ENCODE measurements at regions not wholly inside any gene's neighbourhood (a gene's known extent, or its start where the extent isn't known, plus 50 kb on each side); places are given as distances from the start of the nearest gene placed in this dataset.

DNA sequence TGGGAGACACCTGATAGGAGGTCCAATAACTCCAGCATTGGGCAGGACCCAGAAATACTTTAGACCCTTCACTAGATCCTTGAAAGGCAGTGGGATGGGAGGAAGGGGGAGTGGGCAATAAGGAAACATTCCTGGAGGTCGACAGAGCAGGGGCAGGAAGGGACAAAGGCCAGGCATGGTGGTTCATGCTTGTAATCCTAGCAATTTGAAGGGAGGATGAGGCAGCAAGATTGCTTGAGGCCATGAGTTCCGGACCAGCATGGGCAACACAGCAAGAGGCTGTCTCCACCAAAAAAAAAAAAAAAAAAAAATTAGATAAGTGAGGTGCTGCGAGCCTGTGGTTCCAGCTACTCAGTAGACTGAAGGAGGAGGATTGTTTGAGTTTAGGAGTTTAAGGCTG, 134.9 kb downstream of the JCAD start:
- DNase-seq, result no peak

DNA sequence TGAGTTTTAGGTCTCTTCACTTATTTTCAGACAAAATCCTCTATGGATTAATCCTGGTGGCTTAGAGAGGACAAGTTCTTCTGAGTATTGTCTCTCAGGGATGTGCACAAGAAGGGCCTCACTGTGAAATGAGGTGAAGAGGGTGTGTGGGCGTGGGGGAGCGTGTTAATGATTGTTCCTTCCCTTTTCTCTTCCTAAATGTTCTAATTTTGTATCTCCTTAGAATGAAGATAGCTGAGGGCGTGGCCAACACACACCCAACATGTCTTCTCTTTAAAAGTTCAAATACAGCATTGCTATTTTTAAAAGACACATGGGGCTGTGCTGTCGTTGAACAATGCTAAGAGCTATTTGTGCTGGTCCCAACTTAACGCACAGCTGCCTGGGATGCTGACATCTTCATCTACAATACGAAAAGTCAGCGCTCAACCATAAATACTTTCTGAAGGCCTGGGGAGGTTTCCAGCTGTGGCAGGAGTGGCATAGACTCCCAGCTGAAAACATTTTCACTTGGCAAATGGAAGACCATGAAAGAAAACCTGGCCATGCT, 135.9 kb downstream of the JCAD start:
- no peak for DNase-seq

DNA sequence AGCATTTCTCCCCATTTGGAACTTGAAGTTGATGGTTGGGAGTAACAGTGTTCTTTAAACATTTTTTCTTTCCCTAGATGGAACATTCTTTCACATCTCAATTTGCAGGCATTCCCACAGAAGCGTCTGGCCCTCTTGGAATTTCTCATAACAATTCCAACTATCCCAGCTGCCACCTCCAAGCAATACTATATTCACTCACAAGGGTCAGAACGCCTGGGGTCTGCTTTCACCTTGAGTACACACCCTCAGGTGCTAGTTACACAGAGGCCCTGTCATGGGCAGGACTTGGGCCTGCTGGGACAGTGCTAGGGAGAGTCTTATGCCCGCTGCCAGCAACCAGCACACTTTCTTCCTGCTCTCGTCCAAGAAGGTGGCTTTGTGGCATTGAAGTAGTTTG, 136.5 kb downstream of the JCAD start:
- DNase-seq, result no peak

DNA sequence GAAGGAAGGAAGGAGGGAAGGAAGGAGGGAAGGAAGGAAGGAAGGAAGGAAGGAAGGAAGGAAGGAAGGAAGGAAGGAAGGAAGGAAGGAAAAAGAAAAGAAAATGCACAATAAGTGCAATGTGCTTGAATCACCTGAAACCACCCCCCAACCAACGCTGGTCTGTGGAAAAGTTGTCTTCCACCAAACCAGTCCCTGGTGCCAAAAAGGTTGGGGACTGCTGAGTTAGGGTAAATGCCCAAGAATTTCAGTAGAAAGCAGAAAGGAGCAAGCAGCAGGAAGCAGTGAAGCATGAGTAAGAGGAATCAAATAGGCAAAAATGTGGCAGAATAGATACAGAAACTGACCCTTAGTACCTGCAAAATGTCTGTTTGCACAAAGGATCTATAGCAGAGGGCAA, 137.2 kb downstream of the JCAD start:
- no peak for DNase-seq

DNA sequence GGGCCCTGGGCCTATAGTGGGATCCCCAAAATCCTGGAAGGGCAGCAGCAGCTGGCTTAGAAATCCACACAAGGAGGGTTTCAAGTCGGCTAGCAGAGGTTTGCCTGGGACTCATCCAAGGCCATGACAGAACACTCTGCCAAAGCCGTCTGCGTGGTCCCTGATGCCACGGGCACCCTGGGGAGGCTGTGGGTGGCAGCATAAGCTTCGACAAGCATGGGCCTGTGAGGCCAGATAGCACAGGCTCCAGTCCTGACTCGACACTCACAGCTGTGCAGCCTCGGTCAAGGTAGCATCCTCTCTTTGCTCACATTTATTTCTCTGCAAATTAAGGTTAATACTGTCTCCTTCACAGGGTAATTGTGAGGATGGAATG, 138.3 kb downstream of the JCAD start:
- no peak for DNase-seq

DNA sequence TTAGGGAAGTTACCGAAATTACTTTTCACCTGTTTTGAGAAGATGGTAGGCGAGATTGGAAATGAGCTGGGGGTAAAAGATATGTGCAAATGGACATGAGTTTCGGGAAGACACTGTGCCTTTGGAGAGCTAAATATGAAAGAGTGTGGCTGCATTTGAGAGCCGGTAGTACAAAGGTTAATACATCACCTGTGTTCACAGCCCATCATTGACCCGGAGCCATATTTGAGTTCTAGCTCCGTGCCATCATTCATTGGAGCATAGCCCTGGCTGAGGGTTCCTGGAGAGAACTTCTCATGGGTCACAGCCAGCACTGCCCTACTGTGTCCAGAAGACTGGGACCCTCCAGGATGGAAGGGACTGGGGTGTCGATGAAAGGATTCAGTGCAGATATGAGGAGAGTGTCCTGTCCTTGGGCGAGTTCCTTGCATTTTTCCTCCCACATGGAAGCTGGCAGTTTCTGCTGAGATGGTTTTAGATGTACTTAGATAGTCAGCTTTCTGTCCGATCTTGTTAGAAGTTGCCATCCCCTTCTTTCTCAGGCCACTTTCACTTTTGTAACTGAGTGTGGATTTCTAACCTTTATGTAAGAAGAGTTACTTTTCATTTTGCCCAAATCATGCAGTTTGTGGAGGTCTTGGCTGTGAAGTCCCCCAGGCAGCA, 138.8 kb downstream of the JCAD start:
- no peak for DNase-seq

DNA sequence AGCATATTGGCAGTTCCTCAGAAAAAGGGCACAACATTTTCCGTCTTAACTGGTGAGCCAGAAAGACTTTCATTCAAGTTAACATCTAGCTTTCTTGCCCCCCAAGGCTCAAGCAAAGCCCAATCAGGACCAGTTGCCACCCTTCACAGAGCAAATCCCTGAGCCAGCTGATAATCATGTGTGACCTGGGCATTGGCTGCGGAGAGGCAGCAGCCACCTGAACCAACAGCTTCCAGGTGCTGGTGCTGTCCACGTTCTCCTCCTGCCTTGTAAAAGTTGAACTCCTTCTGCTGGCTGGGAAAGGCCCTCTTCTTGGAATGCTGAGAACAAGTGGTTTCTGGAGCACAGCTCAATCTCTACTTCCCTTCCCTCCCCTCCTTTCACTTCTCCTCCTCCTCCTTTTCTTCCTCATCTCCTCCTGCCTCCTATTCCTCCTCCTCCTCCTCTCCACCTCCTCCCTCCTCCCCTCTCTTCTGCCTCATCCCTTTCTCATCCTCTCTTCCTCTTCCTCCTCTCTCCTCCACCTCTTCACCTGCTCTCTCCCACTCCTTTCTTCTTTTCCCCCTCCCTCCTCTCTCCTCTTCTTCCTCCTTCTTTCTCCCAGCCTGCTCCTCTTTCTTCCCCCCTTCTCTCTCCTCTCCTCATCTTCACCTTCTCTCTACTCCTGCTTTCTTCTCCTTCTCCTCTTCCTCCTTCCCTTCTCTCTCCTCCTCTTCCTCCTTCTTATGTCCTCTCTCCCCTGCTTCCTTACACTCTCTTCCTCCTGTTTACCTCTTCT, 140.6 kb downstream of the JCAD start:
- DNase-seq, result no peak

DNA sequence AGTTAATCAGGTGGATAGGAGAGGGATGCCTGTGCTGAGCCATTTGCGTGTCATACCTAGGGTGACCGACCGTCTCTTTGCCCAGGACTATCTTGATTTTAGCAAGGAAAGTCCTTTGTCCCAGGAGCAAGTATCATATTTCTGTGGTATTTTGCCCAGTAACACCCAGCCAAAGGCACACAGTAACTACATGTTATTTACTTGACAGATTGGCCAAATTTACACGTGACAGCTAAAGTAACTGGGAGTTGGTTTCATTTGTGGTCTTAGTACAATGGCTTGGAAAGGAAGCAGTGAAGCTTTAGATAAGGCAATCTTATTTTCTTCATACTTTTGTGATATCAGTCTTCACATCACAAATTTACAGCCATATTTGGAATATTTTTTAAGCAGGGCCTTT, 142.1 kb downstream of the JCAD start:
- DNase-seq, result no peak

DNA sequence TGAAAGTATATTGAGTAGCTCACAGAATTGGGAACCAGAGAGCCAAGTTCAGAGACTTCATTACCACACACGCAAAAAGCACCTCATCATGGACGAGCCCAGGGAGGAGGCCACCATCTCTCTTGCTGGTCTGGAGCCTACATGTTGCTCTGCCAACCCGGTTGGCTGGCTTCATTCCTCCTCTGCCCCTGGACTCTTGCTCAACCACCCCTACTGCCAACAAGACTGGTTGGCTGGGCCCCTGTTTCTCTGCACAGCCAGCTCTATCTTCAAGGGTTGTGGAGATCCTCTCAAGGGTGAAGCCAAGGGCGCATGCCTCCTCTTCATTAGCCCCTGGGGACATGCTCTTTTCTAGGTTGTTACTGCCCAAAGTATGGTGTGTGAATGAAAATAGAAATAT, 142.7 kb downstream of the JCAD start:
- DNase-seq, result no peak

DNA sequence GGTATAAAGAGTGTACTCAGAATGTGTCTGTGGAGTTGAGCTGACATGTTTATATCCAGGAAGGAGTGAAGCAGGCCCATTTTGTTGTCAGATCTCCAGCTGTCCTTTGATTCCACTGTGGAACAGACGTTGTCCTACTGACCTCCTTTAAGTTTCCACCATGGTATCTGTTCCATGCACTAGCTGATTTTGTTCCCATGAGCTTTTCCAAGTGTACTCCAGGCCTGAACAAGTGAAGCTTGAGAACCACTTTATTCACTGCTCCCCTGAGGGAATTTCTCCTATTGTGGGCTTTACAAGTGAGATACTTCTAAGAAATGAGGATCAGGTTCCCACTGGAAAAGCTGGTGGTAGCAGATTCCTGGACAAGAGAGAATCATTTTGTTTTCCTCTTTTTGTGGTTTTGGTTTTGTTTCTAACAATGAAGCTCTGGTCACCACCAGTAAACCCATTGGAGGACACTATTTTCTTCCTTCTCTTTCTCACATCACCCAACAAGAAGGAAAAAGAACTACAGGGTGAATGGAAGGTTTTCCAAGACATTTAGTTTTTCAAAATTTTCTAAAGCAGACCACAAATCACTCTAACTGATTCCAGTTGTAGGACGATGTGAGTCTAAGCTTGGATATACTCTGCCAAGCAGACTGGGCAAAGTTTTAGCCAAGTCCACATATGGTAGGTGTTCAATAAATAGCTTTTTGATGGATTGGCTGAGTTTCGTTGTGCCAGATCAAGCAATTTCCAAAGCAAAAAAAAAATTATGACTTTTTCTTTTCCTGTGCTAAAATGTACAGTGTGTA, 144.2 kb downstream of the JCAD start:
- DNase-seq, result no peak

DNA sequence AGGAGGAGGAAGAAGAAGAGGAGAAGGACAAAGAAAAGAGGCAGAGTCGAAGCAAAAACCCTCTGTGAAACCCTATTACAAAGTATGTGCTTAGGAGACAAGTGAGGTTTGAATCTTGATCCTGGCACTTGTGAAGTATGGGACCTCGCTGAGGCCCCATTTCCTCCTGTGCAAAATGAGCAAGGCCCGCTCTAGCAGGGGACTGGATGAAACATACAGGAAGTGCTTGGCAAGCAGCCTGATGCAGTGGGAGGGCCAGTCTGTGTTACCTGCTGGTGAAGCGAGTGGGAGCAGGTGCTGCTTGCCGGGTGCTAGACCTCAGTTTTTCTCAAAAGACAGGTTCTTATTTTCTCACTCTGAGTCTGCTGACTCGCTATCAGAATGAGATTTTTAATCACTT, 150.4 kb downstream of the JCAD start:
- no peak for DNase-seq

DNA sequence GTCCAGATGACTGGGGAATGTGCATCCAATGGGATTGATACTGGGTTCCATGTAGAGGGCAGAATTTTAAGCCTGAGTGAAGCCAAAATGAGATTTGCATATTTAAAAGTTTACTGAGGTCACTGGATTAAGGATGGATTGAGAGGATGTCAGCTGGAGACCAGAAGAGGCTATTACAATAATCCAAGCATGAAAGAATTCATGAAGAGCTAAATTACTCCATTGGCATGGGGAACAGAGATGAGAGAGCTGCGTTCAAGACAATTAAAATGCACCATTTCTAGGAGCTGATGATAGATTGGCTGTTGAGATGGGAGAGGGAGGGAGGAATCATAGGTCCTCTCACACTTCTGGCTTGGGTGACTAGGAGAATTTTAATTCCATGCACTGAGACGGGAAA, 158.5 kb downstream of the JCAD start:
- DNase-seq, result no peak

DNA sequence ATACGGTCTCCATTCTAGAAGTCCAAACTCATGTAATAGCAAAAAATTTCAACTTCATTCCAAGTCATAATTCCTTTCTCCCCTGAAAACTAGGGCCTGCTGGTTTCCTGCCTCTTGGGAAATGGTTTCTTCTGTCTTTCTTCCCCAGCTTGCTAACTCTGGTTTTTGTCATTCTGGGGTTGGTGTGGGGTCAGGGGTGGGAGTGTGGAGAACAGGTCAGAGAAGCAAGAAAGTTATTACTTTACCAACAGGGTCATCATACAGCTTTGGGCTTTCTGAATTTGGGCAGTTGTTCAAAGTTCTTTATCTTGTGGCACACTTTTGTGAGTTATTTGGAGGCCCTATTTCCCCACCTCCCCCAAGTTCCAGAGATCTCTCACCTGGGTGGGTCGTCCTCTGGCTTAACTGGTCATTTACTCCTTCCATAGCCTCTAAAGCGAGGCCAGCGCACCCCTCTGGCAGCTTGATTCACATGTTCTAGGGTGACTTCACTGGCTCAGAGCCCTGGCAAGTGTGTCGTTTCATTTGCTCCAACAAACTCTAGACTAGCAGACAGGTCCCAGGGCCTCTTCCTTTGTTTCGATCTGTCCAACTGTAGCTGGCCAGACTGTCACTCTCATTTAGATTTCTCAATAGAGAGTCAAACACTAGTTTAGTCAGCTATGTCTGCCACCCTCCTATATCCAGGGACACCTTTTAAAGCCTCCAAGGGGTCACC, 161.2 kb downstream of the JCAD start:
- DNase-seq, result no peak

DNA sequence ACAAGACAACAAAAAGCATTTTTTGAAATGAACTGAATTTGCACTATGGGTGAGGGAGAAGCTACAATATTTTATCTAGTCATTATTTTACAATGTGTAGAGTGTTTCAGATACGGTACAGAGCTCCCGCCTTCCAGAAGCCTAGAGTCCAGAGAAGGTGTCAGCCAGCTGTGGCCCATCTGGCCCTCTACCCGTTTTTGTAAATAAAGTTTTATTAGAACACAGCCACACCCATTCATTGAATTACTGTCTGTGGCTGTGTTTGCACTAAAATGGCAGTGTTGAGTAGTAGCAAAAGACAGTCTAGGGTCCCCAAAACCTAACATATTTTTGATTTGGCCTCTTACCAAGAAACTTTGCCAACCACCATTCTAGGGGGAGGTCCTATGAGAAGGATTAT, 162.0 kb downstream of the JCAD start:
- no peak for DNase-seq

DNA sequence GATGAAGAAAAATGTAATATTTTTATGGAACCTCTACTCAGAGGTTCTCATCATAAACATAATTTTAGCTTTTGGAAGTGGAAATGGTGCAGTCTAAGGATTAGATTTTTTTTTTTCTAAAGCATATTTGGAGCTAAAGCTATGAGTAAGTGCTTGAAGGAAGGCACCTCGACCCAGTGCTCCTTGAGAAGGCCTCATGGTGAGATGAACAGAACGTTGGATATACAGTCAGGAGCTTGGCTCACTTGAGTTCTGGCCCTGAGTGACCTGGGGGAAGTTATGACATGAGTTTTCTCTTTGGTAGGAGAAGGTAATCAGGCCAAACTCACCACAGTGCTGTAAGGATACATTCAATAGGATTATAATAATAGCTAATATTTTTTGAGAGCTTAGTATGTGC, 163.3 kb downstream of the JCAD start:
- DNase-seq, result no peak

DNA sequence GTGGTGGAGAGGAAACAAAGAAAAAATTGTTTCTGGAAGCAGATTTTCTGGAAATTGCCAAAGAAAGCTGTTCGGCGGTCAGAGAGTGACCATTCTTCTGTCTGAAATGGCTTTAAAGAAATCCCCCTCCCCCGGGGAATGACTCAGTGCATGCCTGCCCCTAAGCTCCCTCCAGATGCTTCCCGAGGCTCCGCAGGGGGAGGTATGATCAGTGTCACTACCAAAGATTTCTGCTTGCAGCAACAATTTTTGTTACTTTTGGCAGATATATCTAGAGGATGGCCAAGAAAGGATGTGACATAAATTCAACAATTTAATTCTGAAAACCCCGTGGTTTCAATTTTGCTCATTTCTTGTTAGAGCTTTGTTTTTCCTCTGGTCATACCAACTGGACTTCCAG, 163.9 kb downstream of the JCAD start:
- DNase-seq, result no peak

DNA sequence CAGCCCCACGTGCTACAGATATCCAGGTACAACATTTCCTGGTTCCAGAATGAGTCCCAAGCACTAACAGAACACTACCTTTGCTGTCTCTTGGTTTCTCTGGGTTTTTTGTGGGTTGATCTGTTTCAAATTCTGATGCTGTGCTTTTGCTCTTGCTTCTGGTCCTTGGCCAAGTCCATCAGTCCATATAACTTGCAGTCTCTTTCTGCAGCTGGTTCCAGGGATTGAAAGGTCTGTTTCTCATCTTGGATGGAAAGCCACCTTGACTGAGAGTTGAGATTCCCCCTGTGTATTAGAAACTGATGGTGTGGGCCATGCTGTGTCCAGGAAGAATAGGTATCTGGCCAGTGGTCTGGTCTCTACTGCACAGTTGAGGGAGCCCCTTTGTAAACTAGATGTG, 171.1 kb downstream of the JCAD start:
- no peak for DNase-seq

DNA sequence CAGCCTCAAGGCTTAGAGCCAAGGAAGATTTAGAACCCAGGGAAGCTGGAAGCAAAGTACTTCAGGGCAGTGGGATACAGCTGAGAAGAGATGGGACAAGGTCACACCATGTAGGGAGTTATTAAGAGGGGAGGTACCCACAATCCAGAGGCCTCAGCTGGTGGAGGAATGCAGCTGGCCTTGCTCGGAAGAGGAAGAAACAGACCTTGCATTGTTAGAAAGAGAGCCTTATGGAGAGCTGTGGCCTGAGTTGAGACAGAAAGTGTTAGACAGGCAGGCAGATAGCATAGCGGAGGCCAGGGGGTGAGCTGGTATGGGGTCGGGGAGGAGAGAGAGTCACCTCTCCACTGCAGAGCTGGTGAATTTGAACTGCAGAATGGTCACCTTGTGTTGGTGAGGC, 173.1 kb downstream of the JCAD start:
- DNase-seq, result no peak

DNA sequence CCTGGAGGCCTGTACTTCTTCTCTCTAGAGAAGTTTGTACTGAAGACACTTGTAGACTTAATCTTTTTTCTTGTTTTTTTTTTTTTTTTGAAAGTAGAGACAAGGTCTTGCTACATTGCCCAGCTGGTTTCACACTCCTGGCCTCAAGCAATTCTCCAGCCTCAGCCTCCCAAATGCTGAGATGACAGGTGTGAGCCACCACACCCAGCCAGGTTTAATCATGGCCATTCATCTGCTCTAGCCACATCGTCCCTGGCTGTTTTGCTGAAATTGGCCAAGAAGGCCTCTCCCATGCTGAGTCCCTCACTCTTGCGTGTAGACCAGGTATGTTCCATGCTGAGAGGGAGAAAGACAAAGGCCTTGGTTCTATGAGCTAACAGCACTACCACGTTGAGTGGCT, 176.2 kb downstream of the JCAD start:
- no peak for DNase-seq

DNA sequence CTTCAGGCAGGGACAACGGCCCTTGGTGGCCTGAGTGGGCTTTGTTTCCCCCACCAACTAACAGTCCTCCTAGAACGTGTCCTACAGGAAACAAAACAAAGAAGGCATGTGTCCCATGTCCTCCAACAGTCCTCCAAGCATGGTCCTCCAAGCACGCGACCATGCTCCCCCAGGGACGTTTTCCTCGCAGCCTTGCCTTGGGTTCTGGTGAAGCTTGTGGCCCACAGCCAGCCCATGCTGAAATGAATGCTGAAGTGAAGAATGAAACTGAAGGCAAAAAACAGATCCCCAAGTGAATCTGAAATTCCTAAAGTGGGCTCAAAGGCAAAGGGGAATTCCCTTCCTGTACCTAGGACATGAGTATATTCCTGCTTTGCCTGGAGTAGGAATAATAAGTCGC, 176.6 kb downstream of the JCAD start:
- no peak for DNase-seq

DNA sequence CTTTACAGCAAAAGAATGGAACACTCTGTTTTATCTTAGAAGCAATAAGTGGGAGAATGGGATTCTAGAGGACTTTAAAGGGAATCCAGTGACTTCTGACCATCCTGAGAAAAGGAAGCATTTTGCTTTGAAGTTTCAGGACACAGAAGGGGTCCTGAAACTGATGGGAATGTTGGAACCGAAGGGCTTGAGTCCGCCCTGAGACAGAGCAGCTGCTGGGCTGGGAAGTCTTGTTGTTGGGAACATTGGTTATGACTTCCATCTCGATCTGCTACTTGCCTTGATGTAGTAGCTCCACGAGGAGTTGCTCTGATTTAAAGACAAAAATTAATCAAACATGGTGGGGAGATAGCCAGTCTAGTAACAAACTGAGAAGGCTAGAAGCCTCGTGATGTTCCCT, 177.6 kb downstream of the JCAD start:
- no peak for DNase-seq

DNA sequence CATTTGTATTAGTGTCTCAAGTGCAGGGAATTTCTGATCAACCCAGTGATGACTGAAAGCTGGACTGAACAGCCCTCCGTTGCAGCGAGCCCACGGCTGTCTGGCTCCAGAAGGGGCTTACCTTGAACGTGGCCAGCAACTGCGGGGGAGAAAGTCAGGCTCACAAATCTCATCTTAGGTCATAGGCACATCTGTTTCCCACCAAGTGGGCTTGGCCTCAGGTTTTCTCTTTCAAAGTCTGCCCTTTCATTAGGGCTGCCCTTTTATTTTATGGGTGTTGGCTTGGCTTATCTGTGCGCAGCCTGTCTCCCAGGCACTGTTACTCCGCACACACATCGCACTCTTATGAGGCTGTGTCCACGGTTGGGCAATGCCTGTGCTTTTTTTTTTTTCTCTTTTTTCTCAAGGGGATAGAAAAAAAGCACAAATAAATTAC, 178.0 kb downstream of the JCAD start:
- no peak for DNase-seq

DNA sequence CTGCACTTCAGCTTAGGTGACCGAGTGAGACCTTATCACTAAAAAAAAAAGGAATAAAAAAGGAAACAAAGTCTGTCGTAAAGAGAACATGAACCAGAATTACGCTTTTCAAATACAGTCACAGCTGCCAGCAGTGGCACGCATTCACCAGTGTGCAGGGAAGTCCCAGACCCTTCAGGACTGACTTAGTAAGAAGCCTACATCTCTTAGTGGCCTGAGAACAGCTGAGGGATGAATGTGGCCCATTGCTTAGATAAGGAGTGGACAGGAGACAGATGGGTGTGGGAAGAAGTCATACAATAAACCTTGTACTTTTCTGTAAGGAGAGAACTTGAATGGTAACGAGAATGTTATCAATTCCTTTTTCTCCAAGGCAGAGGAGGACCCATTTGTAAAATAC, 178.5 kb downstream of the JCAD start:
- no peak for DNase-seq
